HAP-1 (cell line): ENCODE measurements at regions not wholly inside any gene's neighbourhood (a gene's known extent, or its start where the extent isn't known, plus 50 kb on each side); places are given as distances from the start of the nearest gene placed in this dataset.

Experiments
- DNase-seq, 2 experiments: peaks; one replicate each; pipeline ENCODE4 v3.0.0-alpha.2; 2016 to 2020; ENCODE audit warnings: low spot score in 2 of 2
- H3K27me3 ChIP-seq: fragments of 250-450 bp; sonication (Bioruptor Pico); 2 replicates; pipeline ENCODE4 v1.5.1; 2020; ENCODE audit warnings: low read depth, mild to moderate bottlenecking, moderate library complexity
- H3K36me3 ChIP-seq: fragments of 250-450 bp; sonication (Bioruptor Pico); replicated peaks from 2 replicates; pipeline ENCODE4 v1.5.1; 2020; ENCODE audit warnings: mild to moderate bottlenecking
- H3K4me1 ChIP-seq: fragments of 250-450 bp; sonication (Bioruptor Pico); 2 replicates; pipeline ENCODE4 v1.5.1; 2020; ENCODE audit warnings: mild to moderate bottlenecking
- H3K4me3 ChIP-seq: fragments of 250-450 bp; sonication (Bioruptor Pico); 2 replicates; pipeline ENCODE4 v1.5.1; 2020; ENCODE audit warnings: mild to moderate bottlenecking, moderate library complexity
- H3K9me3 ChIP-seq: fragments of 250-450 bp; sonication (Bioruptor Pico); 2 replicates; pipeline ENCODE4 v1.5.1; 2020; ENCODE audit warnings: mild to moderate bottlenecking, moderate library complexity
- in situ Hi-C: fragments of 300-500 bp; cut with MboI; formaldehyde crosslinking; loops from 3 replicates; pipeline ENCODE4 v1.14.3; 2020; ENCODE audit warnings: low sequenced_read_pairs, inconsistent platforms, mixed read lengths

DNA sequence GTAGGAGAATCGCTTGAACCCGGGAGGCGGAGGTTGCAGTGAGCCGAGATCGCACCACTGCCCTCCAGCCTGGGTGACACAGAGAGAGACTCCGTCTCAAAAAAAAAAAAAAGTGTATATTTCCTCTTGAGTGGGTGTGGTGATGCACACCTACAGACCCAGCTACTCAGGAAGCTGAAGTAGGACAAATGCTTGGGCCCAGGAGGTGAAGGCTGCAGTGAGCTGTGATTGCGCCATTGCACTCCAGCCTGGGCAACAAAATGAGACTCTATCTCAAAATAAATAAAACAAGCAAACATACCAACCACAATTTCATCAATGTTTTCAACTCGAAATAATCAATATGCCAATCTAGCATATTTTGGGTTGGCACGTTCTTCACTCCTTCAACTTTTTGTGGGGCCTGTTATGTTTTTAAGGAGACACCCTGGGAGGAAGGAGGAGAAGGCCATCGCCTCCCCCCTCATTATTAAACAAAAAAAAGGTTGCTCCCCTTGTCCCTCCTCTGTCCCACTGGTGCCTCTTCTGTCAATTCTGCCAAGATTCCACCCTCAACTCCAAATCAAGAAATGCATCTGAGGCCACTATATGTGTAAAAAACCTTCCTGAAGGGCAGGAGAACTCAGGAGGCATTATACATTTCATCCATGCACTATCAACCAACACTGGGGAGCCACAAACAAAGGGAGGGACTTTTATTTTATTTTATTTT, 52.4 kb upstream of the ATF7IP2 start:
- H3K4me1 ChIP-seq = no peaks in the 10 kb centered on the region
- in situ Hi-C loops = no loop called here

DNA sequence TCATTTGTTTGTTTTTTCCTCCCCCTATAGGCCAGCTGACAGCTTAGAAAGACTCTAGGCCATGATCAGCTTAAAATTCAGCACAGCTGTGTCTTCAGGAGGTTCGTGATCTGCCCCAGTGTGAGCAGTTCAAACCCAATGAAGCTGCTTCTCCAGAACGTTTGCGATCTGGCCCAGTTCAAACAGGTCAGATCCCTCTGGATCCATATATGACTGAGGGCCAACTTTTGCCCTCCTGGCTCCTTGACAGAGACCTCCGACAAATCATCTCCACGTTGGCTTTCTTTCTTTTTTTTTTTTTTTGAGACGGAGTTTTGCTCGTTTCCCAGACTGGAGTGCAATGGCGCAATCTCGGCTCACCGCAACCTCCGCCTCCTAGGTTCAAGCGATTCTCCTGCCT, 50.2 kb upstream of the ATF7IP2 start:
- H3K4me3 ChIP-seq = no peak overlapping the region
- no peaks in the 10 kb centered on the region for H3K27me3 ChIP-seq
- no peaks in the 10 kb centered on the region for H3K36me3 ChIP-seq
- H3K9me3 ChIP-seq = no peaks in the 10 kb centered on the region
- DNase-seq = no peak
- in situ Hi-C loops = no loop called here
- no peaks in the 10 kb centered on the region for H3K4me1 ChIP-seq

More for the DNA sequence above, 52.4 kb upstream of the ATF7IP2 start:
- H3K27me3 ChIP-seq = no peaks in the 10 kb centered on the region
- H3K36me3 ChIP-seq = no peaks in the 10 kb centered on the region
- no peaks in the 10 kb centered on the region for H3K9me3 ChIP-seq
- DNase-seq = no peak
- H3K4me3 ChIP-seq = no peak overlapping the region
